Stimulated activated CD8-positive, alpha-beta memory T cell treated with anti-CD3 and anti-CD28 coated beads, Interleukin-15, amount 100 ng/mL, for 4 hours (primary cell): ENCODE measurements at regions not wholly inside any gene's neighbourhood (a gene's known extent, or its start where the extent isn't known, plus 50 kb on each side); places are given as distances from the start of the nearest gene placed in this dataset.

ENCODE experiments used
- DNase-seq, 2 donors: peaks; one replicate each; pipeline ENCODE4 v3.0.0-alpha.2; 2020; ENCODE audit warnings: low read depth in 2 of 2

- no peak for DNase-seq
Observed at GRCh38 chr22:48802576-48802975, 1025.1 kb downstream of the BRD1 start.

GRCh38 chr22:48800886-48801607 lies 1026.6 kb downstream of the BRD1 start:
- no peak for DNase-seq

GRCh38 chr22:48800036-48800885 lies 1027.4 kb downstream of the BRD1 start:
- no peak for DNase-seq

- DNase-seq = no peak
Observed at GRCh38 chr22:48799227-48799970, 1028.3 kb downstream of the BRD1 start.

- DNase-seq = no peak
Observed at GRCh38 chr22:48798281-48799226, 1029.1 kb downstream of the BRD1 start.

GRCh38 chr22:48797731-48798130 lies 1029.9 kb downstream of the BRD1 start:
- no peak for DNase-seq

GRCh38 chr22:48796310-48797015 lies 1031.2 kb downstream of the BRD1 start:
- no peak for DNase-seq

- no peak for DNase-seq
Observed at GRCh38 chr22:48795664-48796063, 1032.0 kb downstream of the BRD1 start.

GRCh38 chr22:48794906-48795305 lies 1032.8 kb downstream of the BRD1 start:
- DNase-seq = no peak

- DNase-seq = no peak
Observed at GRCh38 chr22:48793949-48794348, 1033.7 kb downstream of the BRD1 start.

GRCh38 chr22:48786679-48786996 lies 1041.0 kb downstream of the BRD1 start:
- no peak for DNase-seq

- no peak for DNase-seq
Observed at GRCh38 chr22:48785792-48786678, 1041.6 kb downstream of the BRD1 start.

- DNase-seq = no peak
Observed at GRCh38 chr22:48784701-48785503, 1042.8 kb downstream of the BRD1 start.

GRCh38 chr22:48783821-48784266 lies 1043.8 kb downstream of the BRD1 start:
- no peak for DNase-seq

- DNase-seq = no peak
Observed at GRCh38 chr22:48782811-48783511, 1044.7 kb downstream of the BRD1 start.

GRCh38 chr22:48782326-48782725 lies 1045.3 kb downstream of the BRD1 start:
- no peak for DNase-seq

GRCh38 chr22:48781868-48782267 lies 1045.8 kb downstream of the BRD1 start:
- no peak for DNase-seq

- DNase-seq = no peak
Observed at GRCh38 chr22:48781391-48781790, 1046.3 kb downstream of the BRD1 start.
